DND-41 (cell line): ENCODE measurements at regions not wholly inside any gene's neighbourhood (a gene's known extent, or its start where the extent isn't known, plus 50 kb on each side); places are given as distances from the start of the nearest gene placed in this dataset.

Experiments
- ATAC-seq: fragments of 200-7000 bp; cut with Tn5 transposase; 3 replicates; pipeline ENCODE4 v1.9.1; 2021; ENCODE audit warnings: low read depth; ENCODE audit not compliant: insufficient read depth
- DNase-seq: peaks from one replicate; pipeline ENCODE4 v3.0.0-alpha.2; 2020
- H2AFZ ChIP-seq: 2 replicates; pipeline ENCODE4 v1.6.0; 2012; ENCODE audit warnings: low read depth, low read length
- H3K27ac ChIP-seq: 2 replicates; pipeline ENCODE4 v1.5.1; 2012; ENCODE audit warnings: low read length, inconsistent platforms
- H3K27me3 ChIP-seq: fragments of 200-600 bp; sonication (generic); 2 replicates; pipeline ENCODE4 v1.6.0; 2012; ENCODE audit warnings: low read length, mild to moderate bottlenecking, inconsistent platforms; ENCODE audit not compliant: insufficient read depth, poor library complexity
- H3K36me3 ChIP-seq: 2 replicates; pipeline ENCODE4 v1.5.1; 2012; ENCODE audit warnings: low read length, inconsistent platforms; ENCODE audit not compliant: insufficient read depth
- H3K4me1 ChIP-seq: 2 replicates; pipeline ENCODE4 v1.5.1; 2012; ENCODE audit warnings: mild to moderate bottlenecking, low read length; ENCODE audit not compliant: insufficient read depth
- H3K4me2 ChIP-seq: 2 replicates; pipeline ENCODE4 v1.6.0; 2012; ENCODE audit warnings: mild to moderate bottlenecking, moderate library complexity, low read length, inconsistent platforms; ENCODE audit not compliant: insufficient read depth
- H3K4me3 ChIP-seq, 2 experiments: fragments of 200-600 bp in 1 of 2; shearing (Covaris generic) in 1 of 2; 2 replicates each; pipeline ENCODE4 v1.5.1; 2012 to 2016; ENCODE audit warnings: inconsistent platforms in 2 of 2, low read length in 2 of 2, mild to moderate bottlenecking in 2 of 2, low read depth in 1 of 2, moderate library complexity in 1 of 2
- H3K79me2 ChIP-seq: 2 replicates; pipeline ENCODE4 v1.6.0; 2012; ENCODE audit warnings: low read length, inconsistent platforms; ENCODE audit not compliant: insufficient read depth
- H3K9ac ChIP-seq: 2 replicates; pipeline ENCODE4 v1.6.0; 2012; ENCODE audit warnings: low read depth, mild to moderate bottlenecking, inconsistent platforms, low read length, moderate library complexity
- H3K9me3 ChIP-seq: 2 replicates; pipeline ENCODE4 v1.5.1; 2012; ENCODE audit warnings: low read length, moderate library complexity, mild to moderate bottlenecking, inconsistent platforms; ENCODE audit not compliant: insufficient read depth, severe bottlenecking
- H4K20me1 ChIP-seq: 2 replicates; pipeline ENCODE4 v1.6.0; 2012; ENCODE audit warnings: low read length; ENCODE audit not compliant: insufficient read depth
- CTCF ChIP-seq: IDR thresholded peaks from 2 replicates; pipeline ENCODE4 v1.5.1; 2012; ENCODE audit warnings: borderline replicate concordance, low read length, moderate library complexity, mild to moderate bottlenecking; ENCODE audit not compliant: poor library complexity, severe bottlenecking; ENCODE audit errors: extremely low read depth
- EZH2 ChIP-seq: IDR thresholded peaks from 3 replicates; pipeline ENCODE4 v1.6.1; 2012; ENCODE audit warnings: borderline replicate concordance, low read depth, mild to moderate bottlenecking, moderate library complexity, low read length, inconsistent platforms; ENCODE audit not compliant: severe bottlenecking

- no peaks in the 10 kb centered on the region for H3K9me3 ChIP-seq
- TF ChIP-seq EZH2 (no peak), CTCF (no peak)
- no peaks in the 10 kb centered on the region for H4K20me1 ChIP-seq
- H3K4me2 ChIP-seq, result no peak overlapping the region
- no peaks in the 10 kb centered on the region for H3K4me1 ChIP-seq
- H3K79me2 ChIP-seq, result no peaks in the 10 kb centered on the region
- H3K36me3 ChIP-seq, result no peaks in the 10 kb centered on the region
- no peak overlapping the region for H2AFZ ChIP-seq
- no peak overlapping the region for H3K27ac ChIP-seq
- no peak for DNase-seq
- no peak overlapping the region for H3K9ac ChIP-seq
- no peak for ATAC-seq
- no peak overlapping the region for H3K4me3 ChIP-seq
- H3K27me3 ChIP-seq, result no peaks in the 10 kb centered on the region
Measured at GRCh38 chr13:64075543-64076271, 2660.1 kb upstream of the PCDH20 start.

GRCh38 chr13:64074971-64075474 lies 2659.4 kb upstream of the PCDH20 start:
- H3K9ac ChIP-seq, result no peak overlapping the region
- DNase-seq, result no peak

GRCh38 chr13:64073203-64073602 lies 2657.6 kb upstream of the PCDH20 start:
- no peaks in the 10 kb centered on the region for H3K4me1 ChIP-seq
- H3K36me3 ChIP-seq, result no peaks in the 10 kb centered on the region
- H3K79me2 ChIP-seq, result no peaks in the 10 kb centered on the region
- H4K20me1 ChIP-seq, result no peaks in the 10 kb centered on the region
- H3K4me2 ChIP-seq, result no peak overlapping the region
- H3K27ac ChIP-seq, result no peak overlapping the region
- TF ChIP-seq CTCF (no peak), EZH2 (no peak)
- ATAC-seq, result no peak
- no peak overlapping the region for H3K9ac ChIP-seq
- H3K27me3 ChIP-seq, result no peaks in the 10 kb centered on the region
- H3K9me3 ChIP-seq, result no peaks in the 10 kb centered on the region
- H3K4me3 ChIP-seq, result no peak overlapping the region
- no peak overlapping the region for H2AFZ ChIP-seq
- DNase-seq, result no peak

More at GRCh38 chr13:64074971-64075474, 2659.4 kb upstream of the PCDH20 start:
- H4K20me1 ChIP-seq, result no peaks in the 10 kb centered on the region
- H3K4me1 ChIP-seq, result no peaks in the 10 kb centered on the region
- ATAC-seq, result no peak
- no peaks in the 10 kb centered on the region for H3K27me3 ChIP-seq
- TF ChIP-seq EZH2, result no peak
- no peak for TF ChIP-seq CTCF
- no peak overlapping the region for H3K4me3 ChIP-seq
- H3K27ac ChIP-seq, result no peak overlapping the region
- no peak overlapping the region for H2AFZ ChIP-seq
- no peak overlapping the region for H3K4me2 ChIP-seq
- H3K79me2 ChIP-seq, result no peaks in the 10 kb centered on the region
- no peaks in the 10 kb centered on the region for H3K36me3 ChIP-seq
- no peaks in the 10 kb centered on the region for H3K9me3 ChIP-seq
